GM12864 (cell line): ENCODE measurements at regions not wholly inside any gene's neighbourhood (a gene's known extent, or its start where the extent isn't known, plus 50 kb on each side); places are given as distances from the start of the nearest gene placed in this dataset.

ENCODE experiments used
- DNase-seq: peaks from one replicate; pipeline ENCODE4 v3.0.0-alpha.2; 2011; ENCODE audit warnings: low read depth
- H3K4me3 ChIP-seq: 2 replicates; pipeline ENCODE4 v1.5.1; 2011; ENCODE audit warnings: mild to moderate bottlenecking, low read depth, low read length, control low read depth
- TF ChIP-seq, protein P1 (sequence below): IDR thresholded peaks from 2 replicates; pipeline ENCODE4 v1.5.1; 2011; ENCODE audit warnings: low read depth, mild to moderate bottlenecking, moderate library complexity, low read length, control low read depth, inconsistent platforms; ENCODE audit errors: missing control alignments

DNA sequence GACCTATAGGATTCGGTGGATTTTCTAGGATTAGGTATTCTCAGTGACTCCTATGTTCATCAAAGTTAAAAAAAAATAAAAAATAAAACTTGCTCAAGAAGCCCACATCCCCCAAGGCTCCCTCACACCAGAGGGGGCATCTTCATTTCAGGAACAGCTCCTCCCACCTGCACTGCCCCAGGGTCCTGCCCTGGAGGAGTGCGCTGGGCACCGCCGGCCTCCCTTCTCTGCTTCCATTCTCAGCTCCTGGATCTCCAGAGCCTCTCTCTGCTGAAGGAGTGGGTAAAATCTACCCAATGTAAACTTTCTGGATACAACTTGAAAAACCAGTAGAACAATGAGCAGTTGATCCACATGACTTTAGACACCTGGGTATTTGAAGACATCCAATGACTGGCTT lies 359.8 kb upstream of the IRX4 start:
- TF ChIP-seq, protein P1, sequence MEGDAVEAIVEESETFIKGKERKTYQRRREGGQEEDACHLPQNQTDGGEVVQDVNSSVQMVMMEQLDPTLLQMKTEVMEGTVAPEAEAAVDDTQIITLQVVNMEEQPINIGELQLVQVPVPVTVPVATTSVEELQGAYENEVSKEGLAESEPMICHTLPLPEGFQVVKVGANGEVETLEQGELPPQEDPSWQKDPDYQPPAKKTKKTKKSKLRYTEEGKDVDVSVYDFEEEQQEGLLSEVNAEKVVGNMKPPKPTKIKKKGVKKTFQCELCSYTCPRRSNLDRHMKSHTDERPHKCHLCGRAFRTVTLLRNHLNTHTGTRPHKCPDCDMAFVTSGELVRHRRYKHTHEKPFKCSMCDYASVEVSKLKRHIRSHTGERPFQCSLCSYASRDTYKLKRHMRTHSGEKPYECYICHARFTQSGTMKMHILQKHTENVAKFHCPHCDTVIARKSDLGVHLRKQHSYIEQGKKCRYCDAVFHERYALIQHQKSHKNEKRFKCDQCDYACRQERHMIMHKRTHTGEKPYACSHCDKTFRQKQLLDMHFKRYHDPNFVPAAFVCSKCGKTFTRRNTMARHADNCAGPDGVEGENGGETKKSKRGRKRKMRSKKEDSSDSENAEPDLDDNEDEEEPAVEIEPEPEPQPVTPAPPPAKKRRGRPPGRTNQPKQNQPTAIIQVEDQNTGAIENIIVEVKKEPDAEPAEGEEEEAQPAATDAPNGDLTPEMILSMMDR: no peak
- DNase-seq: no peak
- no peak overlapping the region for H3K4me3 ChIP-seq

DNA sequence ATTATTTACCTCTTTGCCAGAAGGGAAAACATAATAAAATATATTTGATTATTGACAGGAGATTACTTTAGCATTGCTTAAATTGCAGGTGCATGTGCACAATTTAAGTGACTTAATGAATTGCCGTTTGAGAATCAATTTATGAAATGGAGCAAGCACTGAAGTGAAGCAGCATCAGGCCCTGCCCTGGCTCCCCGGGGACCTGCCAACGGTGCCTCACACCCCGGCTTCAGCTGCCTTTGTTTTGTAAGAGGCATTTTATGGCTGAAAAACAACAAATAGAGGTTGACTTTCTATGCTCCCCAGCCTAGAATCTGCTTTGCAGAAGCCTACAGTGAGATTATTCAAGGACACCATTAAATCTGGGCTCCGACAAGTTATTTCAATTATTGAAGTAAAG lies 359.1 kb upstream of the IRX4 start:
- no peak for DNase-seq
- no peak overlapping the region for H3K4me3 ChIP-seq
- TF ChIP-seq, protein P1: no peak

DNA sequence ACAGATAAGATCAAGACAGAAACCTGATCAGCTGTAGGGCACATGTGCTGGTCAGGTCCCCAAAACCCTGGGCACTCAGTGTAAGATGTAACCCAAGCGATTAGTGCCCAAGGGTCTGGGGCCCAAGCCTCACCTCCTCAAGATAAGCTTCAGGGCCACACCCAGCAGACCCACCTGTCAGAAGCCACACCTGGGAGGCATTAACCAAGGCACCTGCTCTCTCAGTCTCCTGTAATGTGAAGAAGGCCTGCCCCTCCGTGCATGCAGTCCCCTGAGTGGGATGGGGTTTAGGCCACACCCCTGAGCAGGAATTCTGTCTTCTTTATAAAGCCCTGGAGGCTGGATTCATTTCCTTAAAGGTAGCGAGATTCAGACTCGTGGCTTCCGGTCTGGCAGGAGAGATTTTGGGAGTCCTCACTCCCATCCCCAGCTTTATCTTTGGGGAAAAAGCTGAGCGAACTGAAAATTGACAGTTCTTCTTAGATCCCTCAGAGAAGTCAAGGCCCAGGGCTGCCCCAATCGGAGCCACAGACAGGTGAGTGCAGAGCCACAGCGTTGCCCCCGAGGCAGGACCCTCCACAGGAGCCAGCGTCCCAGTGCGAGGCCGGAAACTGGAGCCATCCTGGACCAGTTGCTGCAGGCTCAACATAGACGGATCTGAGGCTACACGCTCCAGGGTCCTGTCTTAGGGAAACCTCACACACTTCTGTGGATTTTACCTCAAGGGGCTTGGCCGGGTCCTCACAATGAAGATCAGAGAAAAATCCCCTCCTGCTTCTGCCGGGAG lies 357.6 kb upstream of the IRX4 start:
- TF ChIP-seq, protein P1: no peak
- no peak for DNase-seq
- H3K4me3 ChIP-seq: no peak overlapping the region

- DNase-seq: no peak
- TF ChIP-seq, protein P1: no peak
- H3K4me3 ChIP-seq: no peak overlapping the region
These were observed 356.6 kb upstream of the IRX4 start for GRCh38 chr5:2239201-2239910.

DNA sequence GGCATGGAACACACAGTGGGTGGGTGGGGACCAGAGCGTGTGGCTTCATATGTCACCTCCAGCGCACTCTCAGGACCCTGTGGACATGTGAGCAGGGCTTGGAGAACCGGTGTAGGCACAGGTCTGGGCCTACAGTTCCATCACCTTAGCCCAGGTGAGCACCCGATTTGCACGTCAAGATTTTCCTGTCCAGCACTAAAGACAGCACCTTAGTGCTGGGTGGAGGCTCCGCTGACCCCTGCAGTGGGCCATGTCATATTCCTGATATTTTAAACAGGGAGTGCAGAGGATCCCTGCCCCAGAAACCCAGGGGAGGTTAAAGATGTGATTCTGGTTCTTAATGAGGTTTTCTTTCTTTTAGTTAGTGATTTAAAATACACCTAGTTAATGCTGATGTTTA lies 356.0 kb upstream of the IRX4 start:
- TF ChIP-seq, protein P1: no peak
- no peak overlapping the region for H3K4me3 ChIP-seq
- DNase-seq: no peak

- DNase-seq: no peak
- no peak overlapping the region for H3K4me3 ChIP-seq
- TF ChIP-seq, protein P1: no peak
These were observed 344.7 kb upstream of the IRX4 start for GRCh38 chr5:2227433-2227832.
